Esophagus squamous epithelium (tissue), 4 donors: ENCODE measurements at regions not wholly inside any gene's neighbourhood (a gene's known extent, or its start where the extent isn't known, plus 50 kb on each side); places are given as distances from the start of the nearest gene placed in this dataset.

Experiments
- POLR2A ChIP-seq, 4 donors: fragments of 450-650 bp; IDR thresholded peaks; one replicate each; pipeline ENCODE4 v1.6.1; 2017; ENCODE audit warnings: antibody characterized with exemption in 4 of 4, mild to moderate bottlenecking in 4 of 4, moderate library complexity in 3 of 4
- TF ChIP-seq, protein P1 (sequence below), 6 experiments: fragments of 450-650 bp in 4 of 6; fragments of 200-600 bp in 2 of 6; sonication (generic) in 2 of 6; IDR thresholded peaks; one replicate each; pipeline ENCODE4 v1.5.1; 2016 to 2019; ENCODE audit warnings: antibody characterized with exemption in 6 of 6, mild to moderate bottlenecking in 4 of 6, moderate library complexity in 4 of 6

DNA sequence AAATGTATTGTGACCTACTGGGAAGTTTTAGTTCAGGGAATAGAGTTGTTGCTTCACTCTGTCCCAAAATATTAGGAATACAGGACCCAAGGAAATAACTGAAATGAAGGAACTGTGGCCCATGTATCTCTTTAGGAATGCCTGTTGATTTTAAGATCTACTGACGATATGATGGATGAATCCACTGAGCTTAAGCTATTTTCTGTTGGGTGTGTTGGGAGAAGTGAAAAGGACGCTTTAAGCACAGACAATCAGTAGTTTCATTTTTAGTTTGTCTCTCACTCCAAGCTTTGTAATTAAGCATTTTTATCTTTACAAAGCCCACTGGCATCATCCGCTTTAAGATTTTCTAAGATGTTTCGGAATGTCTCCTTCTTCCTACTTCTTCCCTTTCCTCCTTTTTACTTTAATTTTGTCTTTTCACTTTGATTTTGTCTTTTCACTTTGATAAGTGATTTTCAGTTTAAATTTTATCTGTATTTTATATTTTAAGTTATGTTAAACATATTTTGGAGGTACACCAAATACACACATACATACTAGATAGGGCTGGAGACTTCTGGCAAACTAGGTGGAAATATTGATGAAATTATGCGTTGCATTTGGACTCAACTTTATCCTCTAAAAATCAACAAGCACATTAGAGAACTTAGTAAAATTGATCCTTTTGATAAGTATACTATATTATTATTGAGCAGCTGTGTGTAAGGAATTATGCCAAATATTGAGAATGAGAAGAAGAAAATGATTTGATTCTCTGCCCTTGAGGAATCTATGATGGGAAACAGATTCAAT lies 52.3 kb upstream of the USP44 start:
- TF ChIP-seq POLR2A (IDR thresholded peaks at IDR 0.05), result no peak
- TF ChIP-seq, protein P1, sequence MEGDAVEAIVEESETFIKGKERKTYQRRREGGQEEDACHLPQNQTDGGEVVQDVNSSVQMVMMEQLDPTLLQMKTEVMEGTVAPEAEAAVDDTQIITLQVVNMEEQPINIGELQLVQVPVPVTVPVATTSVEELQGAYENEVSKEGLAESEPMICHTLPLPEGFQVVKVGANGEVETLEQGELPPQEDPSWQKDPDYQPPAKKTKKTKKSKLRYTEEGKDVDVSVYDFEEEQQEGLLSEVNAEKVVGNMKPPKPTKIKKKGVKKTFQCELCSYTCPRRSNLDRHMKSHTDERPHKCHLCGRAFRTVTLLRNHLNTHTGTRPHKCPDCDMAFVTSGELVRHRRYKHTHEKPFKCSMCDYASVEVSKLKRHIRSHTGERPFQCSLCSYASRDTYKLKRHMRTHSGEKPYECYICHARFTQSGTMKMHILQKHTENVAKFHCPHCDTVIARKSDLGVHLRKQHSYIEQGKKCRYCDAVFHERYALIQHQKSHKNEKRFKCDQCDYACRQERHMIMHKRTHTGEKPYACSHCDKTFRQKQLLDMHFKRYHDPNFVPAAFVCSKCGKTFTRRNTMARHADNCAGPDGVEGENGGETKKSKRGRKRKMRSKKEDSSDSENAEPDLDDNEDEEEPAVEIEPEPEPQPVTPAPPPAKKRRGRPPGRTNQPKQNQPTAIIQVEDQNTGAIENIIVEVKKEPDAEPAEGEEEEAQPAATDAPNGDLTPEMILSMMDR (IDR thresholded peaks at IDR 0.05), result no peak
